HepG2 (cell line): ENCODE measurements at regions not wholly inside any gene's neighbourhood (a gene's known extent, or its start where the extent isn't known, plus 50 kb on each side); places are given as distances from the start of the nearest gene placed in this dataset.

Experiments used
- ATAC-seq: fragments of 200-7000 bp; cut with Tn5 transposase; 3 replicates; pipeline ENCODE4 v1.9.1; 2020; ENCODE audit warnings: mild to moderate bottlenecking, moderate library complexity
- BruUV-seq: library from RNA; stranded (reverse); fragments of 400-500 nt; replicated peaks from 2 replicates; lab custom pipeline; 2021; lab: Mats Ljungman, UMichigan
- CTCF ChIA-PET: fragments of 300-600 bp; formaldehyde crosslinking; extraction: SDS; loops from one replicate; lab custom pipeline; 2021; ENCODE audit warnings: low total read pairs, inconsistent platforms, low intra/inter-chr PET ratio; lab: Yijun Ruan, JAX
- POLR2A ChIA-PET: fragments of 350-600 bp; sonication (Branson Sonifier 250); formaldehyde crosslinking; loops from one replicate; lab custom pipeline; 2020; ENCODE audit warnings: antibody characterized with exemption, inconsistent platforms; lab: Yijun Ruan, JAX
- DNase-seq: peaks from one replicate; pipeline ENCODE4 v3.0.0-alpha.2; 2015; ENCODE audit warnings: low spot score
- FAIRE-seq: peaks from 3 replicates; lab custom pipeline; 2011; peaks lifted over from hg19 to GRCh38; lab: Jason Lieb, UNC
- H2AFZ ChIP-seq: one replicate; pipeline ENCODE4 v1.6.1; 2011; ENCODE audit warnings: low read length, inconsistent platforms
- H3K27ac ChIP-seq: fragments of 300-600 bp; 3 replicates; pipeline ENCODE4 v1.8.0; 2011; ENCODE audit warnings: mixed run types, mild to moderate bottlenecking, mixed read lengths, low read length, inconsistent platforms; ENCODE audit not compliant: insufficient read depth; ENCODE audit errors: extremely low read length
- H3K27me3 ChIP-seq, 2 experiments: fragments of 200-600 bp in 1 of 2; 2 replicates in 1 of 2; 3 replicates in 1 of 2; pipeline versions ENCODE4 v1.6.0 to v1.8.0; 2011; ENCODE audit warnings: low read length in 2 of 2, mild to moderate bottlenecking in 2 of 2, moderate library complexity in 2 of 2, inconsistent platforms in 1 of 2; ENCODE audit not compliant: insufficient read depth in 2 of 2, control insufficient read depth in 1 of 2
- H3K36me3 ChIP-seq, 2 experiments: fragments of 200-600 bp in 1 of 2; replicated peaks in 1 of 2; 2 replicates in 1 of 2; 3 replicates in 1 of 2; pipeline versions ENCODE4 v1.5.1 to v1.8.0; 2011; ENCODE audit warnings: low read length in 2 of 2, inconsistent platforms in 1 of 2; ENCODE audit not compliant: insufficient read depth in 2 of 2, control insufficient read depth in 1 of 2
- H3K4me1 ChIP-seq: 2 replicates; pipeline ENCODE4 v1.5.1; 2012; ENCODE audit warnings: low read length, inconsistent platforms; ENCODE audit not compliant: insufficient read depth
- H3K4me2 ChIP-seq: 2 replicates; pipeline ENCODE4 v1.6.0; 2011; ENCODE audit warnings: low read depth, low read length, inconsistent platforms
- H3K4me3 ChIP-seq, 3 experiments: fragments of 200-600 bp in 1 of 3; sonication (generic), shearing (Covaris generic) in 1 of 3; replicated peaks in 1 of 3; 2 replicates each; pipeline ENCODE4 v1.5.1; 2011 to 2016; ENCODE audit warnings: low read length in 3 of 3, inconsistent platforms in 2 of 3, low read depth in 2 of 3, mild to moderate bottlenecking in 2 of 3, control low read depth in 1 of 3, mixed read lengths in 1 of 3; ENCODE audit not compliant: insufficient read depth in 1 of 3
- H3K79me2 ChIP-seq: one replicate; pipeline ENCODE4 v1.6.1; 2011; ENCODE audit warnings: low read length, inconsistent platforms; ENCODE audit not compliant: insufficient read depth
- H3K9ac ChIP-seq: 2 replicates; pipeline ENCODE4 v1.6.0; 2011; ENCODE audit warnings: mild to moderate bottlenecking, low read depth, low read length, inconsistent platforms; ENCODE audit not compliant: insufficient read depth
- H3K9me3 ChIP-seq: 2 replicates; pipeline ENCODE4 v1.5.1; 2012; ENCODE audit warnings: mild to moderate bottlenecking, low read length
- H4K20me1 ChIP-seq: 2 replicates; pipeline ENCODE4 v1.6.0; 2011; ENCODE audit warnings: inconsistent platforms, mild to moderate bottlenecking, low read length, moderate library complexity; ENCODE audit not compliant: insufficient read depth
- ADNP ChIP-seq: sonication (generic); formaldehyde crosslinking; IDR thresholded peaks from 2 replicates; pipeline ENCODE4 v1.4.0; 2020; ENCODE audit warnings: missing genetic modification reagents
- AHR ChIP-seq: IDR thresholded peaks from 2 replicates; pipeline ENCODE4 v1.6.1; 2018; ENCODE audit warnings: missing genetic modification reagents, missing compliant biosample characterization
- FIP1L1 ChIP-seq: fragments of 200-400 bp; formaldehyde crosslinking; IDR thresholded peaks from 2 replicates; pipeline ENCODE4 v1.6.1; 2018; ENCODE audit warnings: low read depth, mild to moderate bottlenecking, low read length, moderate library complexity, borderline replicate concordance; ENCODE audit not compliant: insufficient read depth
- HMGXB4 ChIP-seq, 2 experiments: sonication (generic) in 1 of 2; formaldehyde crosslinking in 1 of 2; IDR thresholded peaks; 2 replicates each; pipeline versions ENCODE4 v1.4.0 to v1.6.1; 2018 to 2020; ENCODE audit warnings: missing genetic modification reagents in 2 of 2, borderline replicate concordance in 1 of 2, low read depth in 1 of 2, mild to moderate bottlenecking in 1 of 2, missing biosample characterization in 1 of 2
- PHF8 ChIP-seq: sonication (generic); formaldehyde crosslinking; IDR thresholded peaks from 2 replicates; pipeline ENCODE4 v1.5.0; 2020; ENCODE audit warnings: missing genetic modification reagents
- ZBTB42 ChIP-seq: sonication (generic); formaldehyde crosslinking; IDR thresholded peaks from 2 replicates; pipeline ENCODE4 v1.5.0; 2020; ENCODE audit warnings: mild to moderate bottlenecking, missing genetic modification reagents
- ZNF143 ChIP-seq: sonication (generic); formaldehyde crosslinking; IDR thresholded peaks from 2 replicates; pipeline ENCODE4 v1.4.0; 2020; ENCODE audit warnings: missing genetic modification reagents
- ZNF296 ChIP-seq: sonication (generic); formaldehyde crosslinking; conservative IDR thresholded peaks from 2 replicates; pipeline ENCODE4 v1.5.0; 2020; ENCODE audit warnings: mild to moderate bottlenecking, missing genetic modification reagents
- ZNF605 ChIP-seq: sonication (generic); formaldehyde crosslinking; IDR thresholded peaks from 2 replicates; pipeline ENCODE4 v1.8.0; 2022; ENCODE audit warnings: mild to moderate bottlenecking, missing genetic modification reagents
- ZNF678 ChIP-seq: sonication (generic); formaldehyde crosslinking; IDR thresholded peaks from 2 replicates; pipeline ENCODE4 v1.4.0; 2020; ENCODE audit warnings: mild to moderate bottlenecking, missing genetic modification reagents
- ZNF746 ChIP-seq: sonication (generic); formaldehyde crosslinking; IDR thresholded peaks from 2 replicates; pipeline ENCODE4 v1.8.0; 2022; ENCODE audit warnings: mild to moderate bottlenecking, missing genetic modification reagents
- ZNF772 ChIP-seq: sonication (generic); formaldehyde crosslinking; IDR thresholded peaks from 2 replicates; pipeline ENCODE4 v1.5.0; 2020; ENCODE audit warnings: mild to moderate bottlenecking, missing genetic modification reagents
- WGBS: methylation state at CpG from one replicate; pipeline ENCODE4 v1.1.6; 2017; ENCODE audit warnings: low lambda C conversion rate; 5-methylcytosine and 5-hydroxymethylcytosine counted together
- in situ Hi-C: cut with HindIII; loops from 2 replicates; pipeline ENCODE4 v1.10.0; 2017; ENCODE audit warnings: low pct_unique_long_range_greater_than_20kb; ENCODE audit not compliant: extremely low pct_ligation_motif_present
- intact Hi-C: fragments of 100-400 bp; cut with micrococcal nuclease; formaldehyde crosslinking; loops from one replicate; pipeline ENCODE4 v1.10.0; 2022; ENCODE audit not compliant: unreplicated experiment

GRCh38 chr12:25655702-25656101 is 102.6 kb upstream of the LMNTD1 start:
- H2AFZ ChIP-seq = no peak overlapping the region
- H3K27me3 ChIP-seq = peaks cover 0 to 3% of the 10 kb centered on the region in 2 experiments; a peak in 1 of 5 replicates
- TF ChIP-seq AHR (no peak), HMGXB4 (CRISPR knock-in tag; IDR thresholded peaks at IDR 0.05; ENCODE audit: borderline replicate concordance in 1 of 2, low read depth in 1 of 2) (no peak), PHF8 (no peak), ZNF143 (CRISPR knock-in tag) (no peak), ZNF746 (CRISPR knock-in tag) (no peak), ZNF678 (CRISPR knock-in tag) (no peak), FIP1L1 (no peak), ZNF772 (CRISPR knock-in tag) (no peak), ADNP (CRISPR knock-in tag) (no peak), ZNF605 (CRISPR knock-in tag) (no peak), ZBTB42 (no peak), ZNF296 (CRISPR knock-in tag) (no peak)
- ATAC-seq = no peak
- no peaks in the 10 kb centered on the region for H3K36me3 ChIP-seq
- intact Hi-C loops = no loop called here
- H3K4me1 ChIP-seq = no peaks in the 10 kb centered on the region
- H3K9ac ChIP-seq = no peak overlapping the region
- in situ Hi-C loops = no loop called here
- H3K4me3 ChIP-seq = no peak overlapping the region
- no TSS peak for BruUV-seq
- no peak for FAIRE-seq
- no peaks in the 10 kb centered on the region for H3K9me3 ChIP-seq
- WGBS = 21% methylated on average over 5 of the region's 5 CpGs
- H4K20me1 ChIP-seq = no peaks in the 10 kb centered on the region
- POLR2A ChIA-PET = no interaction called here
- DNase-seq = no peak
- CTCF ChIA-PET = no interaction called here
- H3K79me2 ChIP-seq = no peaks in the 10 kb centered on the region
- no peak overlapping the region for H3K27ac ChIP-seq
- H3K4me2 ChIP-seq = no peak overlapping the region
